ENCODE measurements at regions not wholly inside any gene's neighbourhood (a gene's known extent, or its start where the extent isn't known, plus 50 kb on each side); places are given as distances from the start of the nearest gene placed in this dataset.
A peak's percentile ranks its signal among the peaks of the same experiment; 100 is the strongest.

DNA sequence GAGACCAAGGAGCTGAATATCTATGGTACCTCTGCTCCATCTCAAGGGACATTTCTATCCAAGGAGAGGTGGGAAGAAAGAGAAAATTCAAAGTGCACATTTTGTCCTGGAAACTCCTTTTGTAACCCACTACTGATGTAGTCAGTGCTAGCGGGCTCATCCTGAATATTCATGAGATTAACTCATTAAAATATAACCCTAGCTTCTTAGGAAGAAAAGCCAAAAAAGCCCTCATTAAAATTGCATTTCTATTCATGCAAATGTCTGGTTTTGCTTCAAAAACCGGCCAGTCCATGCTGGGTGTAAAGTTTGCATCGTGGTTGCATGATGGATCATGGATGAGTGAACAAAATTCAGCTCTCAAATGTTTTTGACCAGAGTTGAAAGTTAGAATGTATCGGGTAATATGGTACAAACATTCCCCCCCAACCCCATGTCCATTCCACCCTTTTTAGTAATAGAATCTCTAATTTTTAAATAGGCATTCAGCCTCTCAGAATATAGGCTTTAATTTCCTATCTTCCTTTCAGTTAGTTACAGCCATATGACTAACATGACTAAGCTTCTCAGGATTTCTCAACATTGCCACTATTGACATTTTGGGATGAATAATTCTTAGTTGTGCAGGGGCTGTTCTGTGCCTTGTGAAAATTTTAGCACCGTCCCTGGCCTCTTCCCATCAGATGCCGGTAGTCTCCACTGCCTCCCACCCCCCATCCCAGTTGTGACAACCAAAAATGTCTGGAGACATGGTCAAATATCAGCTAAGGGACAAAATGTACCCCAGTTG lies 104.2 kb upstream of the RND3 start:
- H3K4me3 ChIP-seq, result no peak overlapping the region
- H3K4me1 ChIP-seq, result peaks cover 8% of the 10 kb centered on the region
- ATAC-seq (no peak), DNase-seq (no peak)
- no peaks in the 10 kb centered on the region for H3K9me3 ChIP-seq
- TF ChIP-seq, protein P1, sequence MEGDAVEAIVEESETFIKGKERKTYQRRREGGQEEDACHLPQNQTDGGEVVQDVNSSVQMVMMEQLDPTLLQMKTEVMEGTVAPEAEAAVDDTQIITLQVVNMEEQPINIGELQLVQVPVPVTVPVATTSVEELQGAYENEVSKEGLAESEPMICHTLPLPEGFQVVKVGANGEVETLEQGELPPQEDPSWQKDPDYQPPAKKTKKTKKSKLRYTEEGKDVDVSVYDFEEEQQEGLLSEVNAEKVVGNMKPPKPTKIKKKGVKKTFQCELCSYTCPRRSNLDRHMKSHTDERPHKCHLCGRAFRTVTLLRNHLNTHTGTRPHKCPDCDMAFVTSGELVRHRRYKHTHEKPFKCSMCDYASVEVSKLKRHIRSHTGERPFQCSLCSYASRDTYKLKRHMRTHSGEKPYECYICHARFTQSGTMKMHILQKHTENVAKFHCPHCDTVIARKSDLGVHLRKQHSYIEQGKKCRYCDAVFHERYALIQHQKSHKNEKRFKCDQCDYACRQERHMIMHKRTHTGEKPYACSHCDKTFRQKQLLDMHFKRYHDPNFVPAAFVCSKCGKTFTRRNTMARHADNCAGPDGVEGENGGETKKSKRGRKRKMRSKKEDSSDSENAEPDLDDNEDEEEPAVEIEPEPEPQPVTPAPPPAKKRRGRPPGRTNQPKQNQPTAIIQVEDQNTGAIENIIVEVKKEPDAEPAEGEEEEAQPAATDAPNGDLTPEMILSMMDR (IDR thresholded peaks at IDR 0.05), result no peak
- no peaks in the 10 kb centered on the region for H3K27me3 ChIP-seq
- no peaks in the 10 kb centered on the region for H3K36me3 ChIP-seq
- H3K27ac ChIP-seq, result no peak overlapping the region
- intact Hi-C loops (cut with DNase I), result no loop called here

DNA sequence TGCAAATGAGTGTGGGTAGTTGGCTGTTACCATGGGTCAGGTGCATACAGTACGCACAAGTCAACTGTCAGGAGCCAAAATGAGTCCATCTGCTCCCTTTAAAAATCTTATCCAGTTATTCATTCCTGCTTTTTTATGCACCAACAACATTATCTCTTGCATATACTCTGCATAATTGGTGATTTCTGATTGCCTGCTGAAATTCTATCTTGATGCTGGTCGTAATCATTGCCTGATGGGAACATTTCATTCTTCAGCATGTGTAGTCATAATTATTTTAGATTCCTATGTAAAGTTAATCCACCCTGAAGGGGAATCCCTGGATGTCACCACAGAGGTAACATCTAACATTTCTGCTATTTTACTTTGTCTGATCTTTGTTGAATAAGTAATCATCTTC lies 102.2 kb upstream of the RND3 start:
- TF ChIP-seq, protein P1 (IDR thresholded peaks at IDR 0.05), result no peak
- no peaks in the 10 kb centered on the region for H3K27me3 ChIP-seq

DNA sequence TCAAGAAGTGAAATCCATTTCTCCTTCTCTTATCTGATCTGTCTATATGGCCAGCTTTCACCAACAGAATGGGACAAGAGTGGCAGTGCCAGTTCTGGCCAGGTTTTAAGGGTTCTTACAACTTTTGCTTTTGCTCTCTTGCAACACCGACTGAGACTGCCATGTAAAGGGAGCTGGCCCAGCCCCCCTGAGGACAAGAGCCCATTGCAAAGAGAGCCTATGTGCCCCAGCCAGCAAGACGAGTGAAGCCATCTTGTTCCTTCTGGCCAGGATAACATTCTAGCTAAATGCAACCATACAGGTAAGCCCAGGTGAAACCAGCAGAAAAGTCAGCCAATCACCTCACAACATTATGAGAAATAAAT lies 101.0 kb upstream of the RND3 start:
- intact Hi-C loops (cut with DNase I), result no loop called here
- peak; percentile 34 for ATAC-seq

More for the DNA sequence above, 102.2 kb upstream of the RND3 start:
- DNase-seq (no peak), ATAC-seq (no peak)
- Histone ChIP-seq H3K9me3 (no peaks in the 10 kb centered on the region), H3K27ac (no peak overlapping the region), H3K4me3 (no peak overlapping the region), H3K4me1 (peaks cover 13% of the 10 kb centered on the region), H3K36me3 (no peaks in the 10 kb centered on the region)
- intact Hi-C loops (cut with DNase I), result no loop called here

DNA sequence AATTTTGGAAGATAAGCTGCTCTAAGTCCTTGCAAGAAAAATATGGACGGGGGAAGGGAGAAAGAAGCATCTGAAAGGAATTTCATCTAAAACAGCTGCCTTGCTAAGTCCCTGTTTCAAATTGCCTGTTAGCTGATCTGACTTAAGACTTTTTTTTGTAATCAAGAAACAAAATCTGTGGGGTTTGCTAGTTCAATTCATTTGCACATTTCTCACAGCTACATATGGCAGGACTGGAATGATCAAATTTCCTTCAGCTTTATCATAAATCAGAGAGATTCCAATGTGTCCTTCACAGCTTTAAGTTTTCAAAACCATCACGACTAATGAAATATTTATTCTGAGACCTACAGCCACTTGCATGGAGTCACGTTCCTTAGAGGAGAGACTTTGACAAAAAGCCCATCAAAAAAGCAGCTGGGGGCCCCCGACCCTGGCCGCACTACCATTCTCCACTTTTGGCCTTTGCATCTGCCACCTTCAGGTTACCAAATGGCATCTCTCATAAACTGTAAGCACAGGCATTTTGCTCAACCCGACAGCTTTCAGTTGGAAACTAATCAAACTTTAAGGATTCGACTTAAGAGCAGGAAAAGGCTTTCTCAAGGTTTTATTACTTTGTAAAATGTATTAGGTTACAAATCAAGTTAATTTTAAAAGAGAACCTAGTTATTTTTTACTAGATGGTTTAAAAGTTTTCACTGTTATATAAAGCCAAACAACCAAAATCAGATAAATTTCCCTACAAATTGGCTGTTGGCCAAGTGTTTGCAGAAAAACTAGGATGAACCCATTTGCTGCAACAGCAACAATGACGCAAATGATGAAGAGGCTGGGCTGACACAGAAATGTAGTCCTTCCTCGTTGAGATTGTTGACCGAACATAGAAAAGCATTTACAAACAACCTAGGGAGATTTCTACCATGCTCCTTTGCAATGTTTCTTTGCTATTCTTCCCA lies 100.4 kb upstream of the RND3 start:
- ATAC-seq (no peak), DNase-seq (no peak)
- Histone ChIP-seq H3K4me1 (peaks cover 13% of the 10 kb centered on the region), H3K27ac (no peak overlapping the region), H3K4me3 (no peak overlapping the region), H3K27me3 (no peaks in the 10 kb centered on the region), H3K36me3 (no peaks in the 10 kb centered on the region), H3K9me3 (no peaks in the 10 kb centered on the region)
- intact Hi-C loops (cut with DNase I), result no loop called here
- TF ChIP-seq, protein P1 (IDR thresholded peaks at IDR 0.05), result no peak

More for the DNA sequence above, 101.0 kb upstream of the RND3 start:
- Histone ChIP-seq H3K4me1 (peaks cover 13% of the 10 kb centered on the region), H3K36me3 (no peaks in the 10 kb centered on the region), H3K9me3 (no peaks in the 10 kb centered on the region), H3K27ac (no peak overlapping the region), H3K4me3 (no peak overlapping the region), H3K27me3 (no peaks in the 10 kb centered on the region)
- no peak for DNase-seq
- TF ChIP-seq, protein P1 (IDR thresholded peaks at IDR 0.05), result no peak

DNA sequence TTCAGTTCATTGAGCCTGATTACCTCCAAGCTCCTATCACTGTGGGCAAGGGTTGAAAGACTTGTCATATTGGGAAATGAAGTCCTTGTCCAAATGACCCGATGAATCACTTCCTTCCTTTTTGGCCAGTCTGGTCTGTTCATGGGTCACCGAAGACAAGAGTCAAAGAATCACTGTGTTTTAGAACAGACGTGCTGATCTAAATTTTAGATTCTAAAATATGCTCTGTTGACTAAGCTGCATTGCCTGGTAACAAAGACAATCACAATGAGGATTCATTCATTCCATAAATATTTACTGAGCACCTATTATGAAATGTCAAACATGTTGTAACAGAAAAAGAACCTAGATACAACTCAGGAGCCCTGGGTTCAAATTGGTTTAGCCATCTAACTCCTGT lies 99.4 kb upstream of the RND3 start:
- DNase-seq (no peak), ATAC-seq (peak; percentile 78)
- Histone ChIP-seq H3K27me3 (no peaks in the 10 kb centered on the region), H3K9me3 (no peaks in the 10 kb centered on the region), H3K4me1 (peaks cover 13% of the 10 kb centered on the region), H3K4me3 (no peak overlapping the region), H3K36me3 (no peaks in the 10 kb centered on the region), H3K27ac (no peak overlapping the region)
- TF ChIP-seq, protein P1 (IDR thresholded peaks at IDR 0.05), result no peak
- intact Hi-C loops (cut with DNase I), result no loop called here

Measured in upper lobe of right lung (tissue), 1 donor.